K562 (cell line): ENCODE measurements at regions not wholly inside any gene's neighbourhood (a gene's known extent, or its start where the extent isn't known, plus 50 kb on each side); places are given as distances from the start of the nearest gene placed in this dataset.

Experiments
- ATAC-seq: fragments of 200-7000 bp; cut with Tn5 transposase; 3 replicates; pipeline ENCODE4 v1.9.1; 2020; ENCODE audit warnings: moderate library complexity
- BruUV-seq: library from RNA; stranded (reverse); fragments of 400-500 nt; replicated peaks from 2 replicates; lab custom pipeline; 2021; lab: Mats Ljungman, UMichigan
- CTCF ChIA-PET: fragments of 300-600 bp; formaldehyde crosslinking; extraction: SDS; loops from one replicate; lab custom pipeline; 2021; ENCODE audit warnings: low intra/inter-chr PET ratio; lab: Yijun Ruan, JAX
- POLR2A ChIA-PET: fragments of 300-600, 350-650 bp; sonication (Branson Sonifier 250); formaldehyde crosslinking; extraction: SDS; loops from one replicate; lab custom pipeline; 2021; ENCODE audit warnings: antibody characterized with exemption, inconsistent platforms; lab: Yijun Ruan, JAX
- DNase-seq, 4 experiments: peaks; one replicate each; pipeline versions ENCODE4 v3.0.0 to v3.0.0-alpha.2; 2011 to 2018; ENCODE audit warnings: low spot score in 3 of 4, mixed read lengths in 3 of 4; ENCODE audit errors: extremely low read depth in 1 of 4
- FAIRE-seq: peaks from 2 replicates; lab custom pipeline; 2011; peaks lifted over from hg19 to GRCh38; lab: Jason Lieb, UNC
- H2AFZ ChIP-seq: 2 replicates; pipeline ENCODE4 v1.6.0; 2011; ENCODE audit warnings: low read depth, low read length, control low read depth, inconsistent platforms
- H3K27ac ChIP-seq: fragments of 200-600 bp; 3 replicates; pipeline ENCODE4 v1.8.0; 2011; ENCODE audit warnings: low read depth, mild to moderate bottlenecking, control low read depth, inconsistent platforms, low read length, moderate library complexity, mixed read lengths; ENCODE audit errors: extremely low read depth
- H3K27me3 ChIP-seq, 2 experiments: fragments of 300-600 bp in 1 of 2; 2 replicates in 1 of 2; 3 replicates in 1 of 2; pipeline versions ENCODE4 v1.6.0 to v1.8.0; 2011; ENCODE audit warnings: inconsistent platforms in 2 of 2, low read length in 2 of 2, mild to moderate bottlenecking in 1 of 2, mixed read lengths in 1 of 2, moderate library complexity in 1 of 2; ENCODE audit not compliant: control insufficient read depth in 2 of 2, insufficient read depth in 2 of 2
- H3K36me3 ChIP-seq: fragments of 300-600 bp; 3 replicates; pipeline ENCODE4 v1.8.0; 2011; ENCODE audit warnings: mild to moderate bottlenecking, low read length, inconsistent platforms; ENCODE audit not compliant: control insufficient read depth, insufficient read depth
- H3K4me1 ChIP-seq, 2 experiments: fragments of 200-600 bp in 1 of 2; replicated peaks in 1 of 2; 2 replicates in 1 of 2; 3 replicates in 1 of 2; pipeline versions ENCODE4 v1.5.1 to v1.8.0; 2011; ENCODE audit warnings: inconsistent platforms in 2 of 2, low read length in 2 of 2, mild to moderate bottlenecking in 1 of 2, mixed read lengths in 1 of 2, moderate library complexity in 1 of 2; ENCODE audit not compliant: control insufficient read depth in 2 of 2, insufficient read depth in 2 of 2
- H3K4me2 ChIP-seq: 2 replicates; pipeline ENCODE4 v1.6.1; 2011; ENCODE audit warnings: low read length, control low read depth, inconsistent platforms, mixed read lengths; ENCODE audit not compliant: insufficient read depth
- H3K4me3 ChIP-seq: fragments of 200-600 bp; sonication (generic), shearing (Covaris generic); 2 replicates; pipeline ENCODE4 v1.5.1; 2016; ENCODE audit warnings: control low read depth, inconsistent platforms
- H3K79me2 ChIP-seq: fragments of 200-600 bp; 3 replicates; pipeline ENCODE4 v1.8.0; 2011; ENCODE audit warnings: low read length, inconsistent platforms; ENCODE audit not compliant: control insufficient read depth, insufficient read depth
- H3K9ac ChIP-seq, 2 experiments: 2 replicates each; pipeline versions ENCODE4 v1.6.0 to v1.6.1; 2011; ENCODE audit warnings: low read depth in 2 of 2, low read length in 2 of 2, control low read depth in 1 of 2, inconsistent platforms in 1 of 2, mild to moderate bottlenecking in 1 of 2, mixed read lengths in 1 of 2; ENCODE audit not compliant: insufficient read depth in 1 of 2
- H3K9me1 ChIP-seq: one replicate; pipeline ENCODE4 v1.6.0; 2011; ENCODE audit warnings: inconsistent platforms, mild to moderate bottlenecking, low read length, moderate library complexity; ENCODE audit not compliant: control insufficient read depth, insufficient read depth
- H3K9me3 ChIP-seq: replicated peaks from 2 replicates; pipeline ENCODE4 v1.5.1; 2011; ENCODE audit warnings: low read depth, low read length, inconsistent platforms; ENCODE audit not compliant: control insufficient read depth, insufficient read depth
- H4K20me1 ChIP-seq: replicated peaks from 2 replicates; pipeline ENCODE4 v1.6.1; 2011; ENCODE audit warnings: low read length, inconsistent platforms, mixed read lengths; ENCODE audit not compliant: control insufficient read depth, insufficient read depth
- CBX8 ChIP-seq: fragments of 200-600 bp; sonication (generic); IDR thresholded peaks from 2 replicates; pipeline ENCODE4 v1.6.1; 2012; ENCODE audit warnings: borderline replicate concordance, mixed run types, low read depth, mild to moderate bottlenecking, moderate library complexity, mixed read lengths, low read length, control low read depth, inconsistent platforms; ENCODE audit not compliant: poor library complexity, severe bottlenecking; ENCODE audit errors: extremely low read depth
- FOXP4 ChIP-seq: sonication (generic); formaldehyde crosslinking; IDR thresholded peaks from 2 replicates; pipeline ENCODE4 v1.8.0; 2022; ENCODE audit warnings: mild to moderate bottlenecking, missing genetic modification reagents, borderline replicate concordance
- HDAC8 ChIP-seq: fragments of 450-650 bp; IDR thresholded peaks from 2 replicates; pipeline ENCODE4 v1.6.1; 2016; ENCODE audit warnings: mild to moderate bottlenecking, missing genetic modification characterization, moderate library complexity, missing compliant biosample characterization
- NFIC ChIP-seq: fragments of 450-650 bp; IDR thresholded peaks from 2 replicates; pipeline ENCODE4 v1.6.1; 2017; ENCODE audit warnings: mild to moderate bottlenecking, inconsistent platforms
- ZC3H11A ChIP-seq: IDR thresholded peaks from 2 replicates; pipeline ENCODE4 v1.6.1; 2012; ENCODE audit warnings: low read depth, low read length, improper control_type of control experiment
- WGBS: fragments of 100-300 bp; shearing (Covaris generic); methylation state at CpG from one replicate; pipeline ENCODE4 v1.1.6; 2016; ENCODE audit warnings: low coverage, mixed read lengths; ENCODE audit not compliant: insufficient coverage; ENCODE audit errors: missing lambda C conversion rate; 5-methylcytosine and 5-hydroxymethylcytosine counted together
- in situ Hi-C: fragments of 300-500 bp; cut with MboI; formaldehyde crosslinking; loops from 4 replicates; pipeline ENCODE4 v1.15.0; 2018; ENCODE audit warnings: inconsistent platforms, mixed read lengths
- intact Hi-C: fragments of 100-400 bp; cut with micrococcal nuclease; formaldehyde crosslinking; loops from 2 replicates; pipeline ENCODE4 v1.14.2; 2022

GRCh38 chr15:47400603-47401002, 316.7 kb upstream of the SEMA6D start:
- intact Hi-C loops (no loop called here), in situ Hi-C loops (no loop called here)
- Histone ChIP-seq H3K9me1 (no peaks in the 10 kb centered on the region), H4K20me1 (no peaks in the 10 kb centered on the region), H3K4me2 (no peak overlapping the region), H3K9me3 (no peaks in the 10 kb centered on the region; the same call in 1 of the 2 replicates), H3K27ac (no peak overlapping the region), H3K4me3 (no peak overlapping the region), H3K4me1 (no peaks in the 10 kb centered on the region), H2AFZ (no peak overlapping the region), H3K9ac (no peak overlapping the region), H3K79me2 (no peaks in the 10 kb centered on the region), H3K27me3 (no peaks in the 10 kb centered on the region), H3K36me3 (no peaks in the 10 kb centered on the region)
- WGBS: 0% methylated on average over 2 of the region's 2 CpGs
- BruUV-seq: no TSS peak
- ATAC-seq (no peak), DNase-seq (no peak), FAIRE-seq (no peak)
- TF ChIP-seq CBX8 (no peak), ZC3H11A (no peak), HDAC8 (tag) (no peak), NFIC (no peak), FOXP4 (CRISPR knock-in tag) (no peak)
- CTCF ChIA-PET: no interaction called here
- POLR2A ChIA-PET: no interaction called here
